OCI-M2 (cell line): ENCODE measurements at regions not wholly inside any gene's neighbourhood (a gene's known extent, or its start where the extent isn't known, plus 50 kb on each side); places are given as distances from the start of the nearest gene placed in this dataset.
"Not testable (repeated sequence)": the region's sequence is repeated elsewhere in the genome, so short reads cannot be mapped to it uniquely, and the experiment has no call there.

Experiments used
- DNase-seq: peaks from one replicate; lab custom pipeline; 2025; ENCODE audit not compliant: unreplicated experiment; lab: John Stamatoyannopoulos, UW

DNA sequence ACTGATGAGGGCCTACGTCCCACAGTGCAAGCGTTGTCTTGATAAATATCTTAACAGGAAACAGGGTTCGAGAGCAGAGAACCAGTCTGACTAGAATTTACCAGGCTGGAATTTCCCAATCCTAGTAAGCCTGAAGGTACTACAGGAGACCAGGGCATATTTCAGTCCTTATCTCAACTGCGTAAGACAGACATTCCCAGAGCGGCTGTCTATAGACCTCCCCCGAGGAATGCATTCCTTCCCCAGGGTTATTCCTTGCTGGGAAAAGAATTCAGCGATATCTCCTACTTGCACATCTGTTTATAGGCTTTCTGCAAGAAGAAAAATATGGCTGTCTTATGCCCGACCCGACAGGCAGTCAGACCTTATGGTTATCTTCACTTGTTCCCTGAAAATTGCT lies 1074.1 kb upstream of the CELF4 start:
- not testable (repeated sequence) for DNase-seq

GRCh38 chr18:38635709-38636430 lies 1070.3 kb upstream of the CELF4 start:
- no peak for DNase-seq

DNA sequence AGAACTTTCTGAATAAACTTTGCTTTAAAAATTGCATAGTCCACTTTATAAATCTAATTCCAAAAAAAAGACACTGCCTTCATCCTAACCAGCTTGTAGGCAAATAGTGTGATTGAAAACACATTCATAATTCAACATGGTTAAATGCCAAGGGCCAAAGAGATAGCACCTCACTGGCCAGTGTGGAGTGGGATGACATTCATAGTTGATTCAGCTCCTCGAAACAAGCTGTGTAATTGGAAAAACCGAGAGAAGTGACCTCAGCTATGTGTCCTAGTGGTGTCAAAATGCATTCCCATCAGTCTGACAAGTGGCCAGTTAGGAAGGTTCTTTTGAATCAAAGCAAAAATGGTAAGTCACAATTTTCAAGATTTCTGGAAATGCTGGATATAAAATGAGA lies 1068.5 kb upstream of the CELF4 start:
- no peak for DNase-seq

- no peak for DNase-seq
Measured at GRCh38 chr18:38633333-38633732, 1067.7 kb upstream of the CELF4 start.

DNA sequence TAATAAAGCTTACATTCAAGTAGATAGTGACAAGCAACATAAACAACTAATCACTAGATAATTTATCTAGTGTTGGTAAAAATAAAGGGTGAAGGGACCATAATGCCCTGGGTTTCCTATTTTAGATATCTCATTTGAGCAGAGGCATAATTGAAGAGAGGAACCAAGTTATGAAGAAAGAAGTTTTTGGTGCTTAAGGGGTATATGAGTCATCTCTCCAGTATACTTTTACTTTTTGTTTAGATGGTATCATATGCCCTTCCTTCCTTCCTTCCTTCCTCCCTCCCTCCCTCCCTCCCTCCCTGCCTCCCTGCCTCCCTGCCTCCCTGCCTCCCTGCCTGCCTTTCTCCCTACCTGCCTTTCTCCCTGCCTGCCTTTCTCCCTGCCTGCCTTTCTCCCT lies 1053.5 kb upstream of the CELF4 start:
- DNase-seq = no peak

DNA sequence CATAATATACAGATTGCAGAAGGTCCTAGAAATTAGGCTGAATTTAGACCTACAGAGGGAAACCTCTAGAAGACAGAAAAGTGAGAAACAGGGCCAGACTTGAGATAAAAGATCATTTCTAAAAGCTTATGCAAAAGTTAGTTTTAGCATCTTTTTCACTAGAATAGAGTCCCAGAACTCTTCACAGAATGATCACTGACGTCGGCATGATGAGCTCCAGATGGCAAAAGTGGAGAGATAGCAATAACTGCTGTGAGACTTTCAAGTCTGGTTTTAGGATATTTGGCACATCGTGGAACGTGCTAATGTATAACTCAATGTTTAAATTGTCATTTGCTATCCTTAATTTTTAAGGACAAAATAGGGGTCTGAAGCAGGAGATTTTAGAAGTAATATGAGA lies 1050.7 kb upstream of the CELF4 start:
- DNase-seq = no peak

DNA sequence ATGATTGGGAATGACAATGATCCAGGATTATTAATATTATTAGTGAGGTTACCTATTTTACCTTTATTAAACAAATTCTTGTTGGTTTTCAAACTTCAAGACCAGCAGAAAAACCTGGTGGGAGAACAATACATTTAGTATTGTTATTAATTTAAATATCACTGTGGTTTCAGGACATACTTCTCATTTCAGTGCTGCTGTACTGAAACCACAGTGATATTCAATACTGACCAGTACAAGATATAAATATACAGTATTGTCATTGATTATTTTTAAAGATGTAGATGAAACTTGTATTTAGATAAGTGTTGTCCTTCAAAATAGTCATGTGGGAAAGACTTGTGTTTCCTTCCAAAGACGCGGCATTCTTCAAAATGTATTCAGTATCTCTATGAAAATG lies 1047.3 kb upstream of the CELF4 start:
- no peak for DNase-seq

- no peak for DNase-seq
Measured at GRCh38 chr18:38611036-38611964, 1045.7 kb upstream of the CELF4 start.

GRCh38 chr18:38606841-38607240 lies 1041.2 kb upstream of the CELF4 start:
- DNase-seq = no peak

DNA sequence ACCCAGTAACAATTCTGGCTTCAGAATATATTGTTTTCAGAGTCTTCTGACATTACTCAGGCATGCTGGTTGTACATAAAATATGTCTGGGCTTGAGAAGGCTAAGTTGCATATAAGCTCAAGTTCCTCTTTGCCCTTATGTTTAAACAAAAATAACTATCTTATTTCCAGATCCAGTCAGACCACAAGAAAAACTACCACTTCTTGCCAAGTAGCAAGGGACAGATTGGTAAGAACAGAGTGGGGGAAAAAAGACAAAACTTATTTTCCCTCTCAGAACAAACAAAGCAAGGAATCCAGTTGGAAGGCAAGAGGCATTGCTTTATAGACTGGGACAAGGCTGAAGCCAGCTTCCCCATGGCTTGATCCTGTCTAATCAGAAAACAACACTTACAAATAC lies 1036.7 kb upstream of the CELF4 start:
- DNase-seq = no peak

- no peak for DNase-seq
Measured at GRCh38 chr18:38587571-38587970, 1022.0 kb upstream of the CELF4 start.

GRCh38 chr18:38586327-38586726 lies 1020.7 kb upstream of the CELF4 start:
- no peak for DNase-seq

DNA sequence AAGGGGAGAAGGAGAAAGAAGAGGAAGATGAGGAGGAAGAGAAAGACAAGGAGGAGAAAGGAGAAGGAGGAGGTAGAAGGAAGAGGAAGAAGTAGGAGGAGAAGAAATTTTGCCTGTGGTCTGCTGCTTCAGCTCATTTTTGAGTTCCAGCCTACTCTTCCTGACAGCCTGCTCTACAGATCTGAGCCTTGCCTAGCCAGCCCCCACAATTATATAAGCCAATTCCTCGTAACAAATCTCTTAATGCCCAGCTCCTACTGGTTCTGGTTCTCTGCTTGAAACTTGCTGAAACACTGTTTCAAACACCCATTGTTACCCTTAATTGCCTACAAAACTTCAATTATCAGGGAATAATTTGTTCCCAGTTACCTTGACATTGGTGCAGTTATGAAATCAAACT lies 1014.2 kb upstream of the CELF4 start:
- DNase-seq = no peak

GRCh38 chr18:38576916-38577315 lies 1011.3 kb upstream of the CELF4 start:
- no peak for DNase-seq

GRCh38 chr18:38576349-38576748 lies 1010.8 kb upstream of the CELF4 start:
- no peak for DNase-seq

DNA sequence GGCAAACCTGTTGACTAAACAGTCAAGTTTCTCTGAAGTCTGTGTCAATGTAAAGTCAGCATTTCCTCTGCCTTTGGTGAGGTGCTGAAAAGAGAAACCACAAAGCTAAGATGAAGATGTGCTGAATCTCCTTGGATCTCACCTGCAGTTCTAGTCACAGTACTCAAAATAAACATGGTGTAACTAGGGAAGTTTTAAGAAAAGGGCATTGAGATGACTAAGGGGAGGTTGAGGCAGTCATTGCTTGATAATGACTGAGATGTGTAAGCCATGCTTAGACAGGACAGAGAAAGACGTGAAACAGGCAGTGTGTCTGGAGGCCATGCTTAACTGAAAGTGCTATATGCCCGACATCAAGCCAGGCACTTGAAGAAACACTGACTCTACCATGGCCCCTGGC lies 1010.0 kb upstream of the CELF4 start:
- no peak for DNase-seq

- DNase-seq = no peak
Measured at GRCh38 chr18:38575023-38575422, 1009.4 kb upstream of the CELF4 start.

GRCh38 chr18:38572554-38573111 lies 1007.0 kb upstream of the CELF4 start:
- no peak for DNase-seq

DNA sequence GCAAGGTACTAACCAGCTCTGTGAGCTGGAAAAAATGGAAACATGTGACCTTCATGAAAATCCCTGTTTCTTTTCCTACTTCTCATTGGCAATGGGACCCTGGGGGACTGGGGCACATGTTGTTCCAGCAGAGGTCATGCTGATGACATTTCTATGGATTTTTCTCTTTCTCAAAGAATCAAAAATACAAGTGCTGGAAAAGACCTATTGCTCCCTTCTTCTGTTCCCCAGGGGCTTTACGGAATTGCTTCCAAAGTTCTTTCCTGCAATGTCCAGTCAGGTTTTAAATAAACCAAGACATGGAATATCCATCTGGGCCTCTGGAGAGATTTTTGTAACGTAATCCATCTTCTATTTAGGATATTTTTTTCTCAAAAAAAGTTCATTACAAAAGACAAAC lies 1006.1 kb upstream of the CELF4 start:
- no peak for DNase-seq

- no peak for DNase-seq
Measured at GRCh38 chr18:38565513-38565912, 999.9 kb upstream of the CELF4 start.

GRCh38 chr18:38563396-38563980 lies 997.9 kb upstream of the CELF4 start:
- no peak for DNase-seq

DNA sequence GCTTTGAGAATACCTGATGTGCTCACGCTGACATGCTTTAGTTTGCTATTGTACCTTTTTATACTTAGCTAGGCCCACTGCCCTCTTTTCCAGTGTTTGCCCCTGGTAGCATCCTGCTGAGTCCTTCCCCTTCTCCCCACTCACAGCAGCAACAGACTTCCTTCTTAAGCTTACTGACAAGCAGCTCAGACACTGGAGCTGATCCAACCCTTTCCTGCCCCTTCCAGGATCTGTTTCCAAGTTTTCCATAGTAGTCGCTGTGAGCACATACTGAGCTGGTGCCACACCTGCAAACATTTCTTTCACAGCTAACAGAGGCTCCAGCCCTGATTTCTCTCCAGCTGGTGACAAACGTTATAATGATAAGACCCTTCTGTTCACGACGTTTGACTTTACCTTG lies 991.4 kb upstream of the CELF4 start:
- DNase-seq = no peak
